ENCODE measurements at regions not wholly inside any gene's neighbourhood (a gene's known extent, or its start where the extent isn't known, plus 50 kb on each side); places are given as distances from the start of the nearest gene placed in this dataset.

DNA sequence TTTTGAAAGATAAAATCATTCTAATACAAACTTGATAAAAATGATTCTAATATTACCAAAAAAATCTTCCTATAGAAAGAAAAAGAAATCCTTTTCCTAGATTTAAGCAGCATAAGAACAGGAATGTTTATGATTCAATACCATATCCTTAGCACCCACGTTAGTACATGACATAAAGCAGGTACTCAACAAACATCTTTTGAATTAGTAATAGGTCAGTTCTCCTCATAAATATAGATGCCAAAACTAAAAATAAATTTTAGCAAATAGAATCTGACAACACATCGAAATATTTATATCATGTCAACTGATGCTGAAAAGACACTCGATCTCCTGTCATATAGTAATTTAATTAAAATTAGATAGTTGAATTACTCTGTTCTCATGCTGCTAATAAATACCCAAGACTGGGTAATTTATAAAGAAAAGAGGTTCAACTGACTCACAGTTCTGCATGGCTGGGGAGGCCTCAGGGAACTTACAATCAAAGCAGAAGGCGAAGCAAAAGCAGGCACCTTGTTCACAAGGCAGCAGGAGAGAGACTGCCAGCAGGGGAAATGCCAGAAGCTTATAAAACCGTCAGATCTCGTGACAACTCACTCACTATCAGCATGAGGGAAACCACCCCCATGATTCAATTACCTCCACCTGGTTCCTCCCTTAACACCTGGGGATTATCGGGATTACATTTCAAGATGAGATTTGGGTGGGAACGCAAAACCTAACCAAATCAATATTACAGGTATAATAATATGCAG, 191.8 kb downstream of the HTR7 start:
- Histone ChIP-seq H3K9me3 (no peaks in the 10 kb centered on the region), H3K4me1 (no peaks in the 10 kb centered on the region), H3K27me3 (no peaks in the 10 kb centered on the region), H3K27ac (no peak overlapping the region), H3K4me3 (no peak overlapping the region), H3K36me3 (replicated peaks in 1 of 2; ENCODE audit: insufficient read depth in 1 of 2, low read depth in 2 of 2) (no peaks in the 10 kb centered on the region)
- DNase-seq (no peak), ATAC-seq (no peak)
- intact Hi-C loops (cut with DNase I): no loop called here
- 46 to 56% methylated on average over 8 of the region's 8 CpGs for WGBS, 2 donors
- no peak for TF ChIP-seq POLR2A (IDR thresholded peaks at IDR 0.05)
- TF ChIP-seq, protein P1, sequence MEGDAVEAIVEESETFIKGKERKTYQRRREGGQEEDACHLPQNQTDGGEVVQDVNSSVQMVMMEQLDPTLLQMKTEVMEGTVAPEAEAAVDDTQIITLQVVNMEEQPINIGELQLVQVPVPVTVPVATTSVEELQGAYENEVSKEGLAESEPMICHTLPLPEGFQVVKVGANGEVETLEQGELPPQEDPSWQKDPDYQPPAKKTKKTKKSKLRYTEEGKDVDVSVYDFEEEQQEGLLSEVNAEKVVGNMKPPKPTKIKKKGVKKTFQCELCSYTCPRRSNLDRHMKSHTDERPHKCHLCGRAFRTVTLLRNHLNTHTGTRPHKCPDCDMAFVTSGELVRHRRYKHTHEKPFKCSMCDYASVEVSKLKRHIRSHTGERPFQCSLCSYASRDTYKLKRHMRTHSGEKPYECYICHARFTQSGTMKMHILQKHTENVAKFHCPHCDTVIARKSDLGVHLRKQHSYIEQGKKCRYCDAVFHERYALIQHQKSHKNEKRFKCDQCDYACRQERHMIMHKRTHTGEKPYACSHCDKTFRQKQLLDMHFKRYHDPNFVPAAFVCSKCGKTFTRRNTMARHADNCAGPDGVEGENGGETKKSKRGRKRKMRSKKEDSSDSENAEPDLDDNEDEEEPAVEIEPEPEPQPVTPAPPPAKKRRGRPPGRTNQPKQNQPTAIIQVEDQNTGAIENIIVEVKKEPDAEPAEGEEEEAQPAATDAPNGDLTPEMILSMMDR (IDR thresholded peaks at IDR 0.05): no peak

DNA sequence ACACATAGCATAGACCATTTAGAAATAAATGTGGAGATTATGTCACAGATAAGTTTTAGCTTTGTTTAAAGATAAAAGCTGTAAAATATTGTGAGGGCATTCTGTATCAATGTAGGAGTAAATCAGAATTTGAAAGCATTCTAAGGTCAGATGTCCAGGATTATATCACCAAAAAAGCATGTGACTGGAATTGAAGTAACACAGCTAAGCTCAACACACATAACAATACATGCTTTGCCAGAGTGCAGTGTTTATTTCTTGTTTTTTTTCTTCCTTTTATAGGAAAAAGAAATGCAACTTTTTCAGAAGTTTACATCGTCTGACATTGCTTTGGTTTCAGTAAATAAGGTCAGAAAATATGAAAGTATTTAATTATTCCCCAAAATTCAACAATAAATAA, 183.4 kb downstream of the HTR7 start:
- H3K9me3 ChIP-seq: no peaks in the 10 kb centered on the region
- TF ChIP-seq, protein P1 (IDR thresholded peaks at IDR 0.05): no peak
- TF ChIP-seq POLR2A (IDR thresholded peaks at IDR 0.05): no peak
- no peak for ATAC-seq
- DNase-seq: no peak
- no peak overlapping the region for H3K27ac ChIP-seq
- H3K36me3 ChIP-seq (replicated peaks in 1 of 2; ENCODE audit: insufficient read depth in 1 of 2, low read depth in 2 of 2): no peaks in the 10 kb centered on the region
- WGBS, 2 donors: 45 to 55% methylated on average over 1 of the region's 1 CpG
- H3K27me3 ChIP-seq: no peaks in the 10 kb centered on the region
- no peaks in the 10 kb centered on the region for H3K4me1 ChIP-seq
- no peak overlapping the region for H3K4me3 ChIP-seq
- intact Hi-C loops (cut with DNase I): no loop called here

DNA sequence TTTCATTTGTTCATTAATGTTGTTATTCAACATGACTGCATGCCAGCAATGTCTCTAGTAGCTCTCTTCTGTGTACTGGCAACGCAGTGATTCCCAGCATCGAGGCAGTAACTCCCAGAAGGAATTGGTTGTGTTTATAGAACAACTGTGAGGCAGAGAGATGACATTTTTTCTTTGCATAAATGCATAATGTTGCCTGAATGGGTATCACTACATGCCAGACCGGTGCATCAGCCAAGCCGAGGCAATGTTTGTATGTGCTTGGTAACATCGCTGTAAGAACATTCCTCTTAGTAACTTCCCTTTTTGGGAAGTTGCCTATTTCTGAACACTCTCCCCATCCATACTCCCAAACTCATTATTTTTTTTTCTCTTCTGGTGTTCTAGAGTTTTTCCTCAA, 182.9 kb downstream of the HTR7 start:
- no peak overlapping the region for H3K27ac ChIP-seq
- no peak for DNase-seq
- WGBS, 2 donors: 67 to 69% methylated on average over 5 of the region's 5 CpGs
- intact Hi-C loops (cut with DNase I): no loop called here
- H3K27me3 ChIP-seq: no peaks in the 10 kb centered on the region
- H3K36me3 ChIP-seq (replicated peaks in 1 of 2; ENCODE audit: insufficient read depth in 1 of 2, low read depth in 2 of 2): no peaks in the 10 kb centered on the region
- no peak for ATAC-seq
- H3K9me3 ChIP-seq: no peaks in the 10 kb centered on the region
- TF ChIP-seq, protein P1 (IDR thresholded peaks at IDR 0.05): no peak
- TF ChIP-seq POLR2A (IDR thresholded peaks at IDR 0.05): no peak
- H3K4me3 ChIP-seq: no peak overlapping the region
- H3K4me1 ChIP-seq: no peaks in the 10 kb centered on the region

- 47 to 61% methylated on average over 2 of the region's 2 CpGs for WGBS, 2 donors
- H3K9me3 ChIP-seq: no peaks in the 10 kb centered on the region
- H3K4me3 ChIP-seq: no peak overlapping the region
- no peak for ATAC-seq
- H3K27me3 ChIP-seq: no peaks in the 10 kb centered on the region
- H3K4me1 ChIP-seq: no peaks in the 10 kb centered on the region
- intact Hi-C loops (cut with DNase I): no loop called here
- TF ChIP-seq, protein P1 (IDR thresholded peaks at IDR 0.05): no peak
- TF ChIP-seq POLR2A (IDR thresholded peaks at IDR 0.05): no peak
- no peaks in the 10 kb centered on the region for H3K36me3 ChIP-seq (replicated peaks in 1 of 2; ENCODE audit: insufficient read depth in 1 of 2, low read depth in 2 of 2)
- H3K27ac ChIP-seq: no peak overlapping the region
- no peak for DNase-seq
Observed at GRCh38 chr10:90675621-90676020, 182.2 kb downstream of the HTR7 start.

Data from body of pancreas (tissue), 4 donors.